Heart left ventricle (tissue), 13 donors: ENCODE measurements at regions not wholly inside any gene's neighbourhood (a gene's known extent, or its start where the extent isn't known, plus 50 kb on each side); places are given as distances from the start of the nearest gene placed in this dataset.

Source experiments
- POLR2A ChIP-seq, 2 donors: fragments of 450-650 bp; IDR thresholded peaks; one replicate each; pipeline ENCODE4 v1.6.1; 2017; ENCODE audit warnings: antibody characterized with exemption in 2 of 2, mild to moderate bottlenecking in 2 of 2, moderate library complexity in 2 of 2
- TF ChIP-seq, protein P1 (sequence below), 12 donors: fragments of 200-600 bp; sonication (generic) in 4 of 12; IDR thresholded peaks; one replicate each; pipeline versions ENCODE4 v1.5.0 to v1.8.0; 2018 to 2022; ENCODE audit warnings: antibody characterized with exemption in 12 of 12, mild to moderate bottlenecking in 5 of 12
- donor health status: ischemic (EF 13 %, LVEDD 7.1; RV severe dilation, severe dysfunction).
- donor health status: DM: no; HTN: yes; CAD: no.
- donor health status: DM: no; HTN: no; CAD: no.
- donor health status: ischemic (EF 25% LVEDD 6.9; RV normal size, moderate dysfunction).
- donor health status: ischemic (EF 25% LVEDD 5.7; RV mildly dilated, moderate dysfunction).
- donor health status: ischemic (EF 35%, LVEDD 5.7; RV mildly dilated, moderate dysfunction).
- donor health status: nonischemic (EF 11% LVEDD 7.7; RV severe dilation, severe dysfunction).
- donor health status: DM: yes; HTN: yes; CAD: no.
- donor health status: PGD.
- donor health status: ischemic (EF 29% LVEDD 5.4; RV normal size, mild dysfunction).
- donor health status: nonischemic (EF 23%, LVEDD 6.1; RV moderate dilation, normal function).

DNA sequence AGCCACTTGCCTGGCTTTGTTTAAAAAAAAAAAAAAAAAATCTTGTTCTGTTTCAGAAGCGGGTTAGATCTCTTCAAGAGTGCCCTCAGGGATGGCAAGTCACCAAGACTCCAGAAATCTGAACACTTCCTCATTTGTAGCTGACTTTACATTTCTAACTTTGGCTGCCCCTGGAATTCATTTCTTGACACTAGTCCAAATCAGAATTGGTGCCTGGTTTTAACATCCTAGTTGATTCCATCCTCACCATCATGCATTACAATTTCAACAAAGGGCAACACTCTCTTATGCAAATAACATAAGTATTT, 295.5 kb downstream of the RMST start:
- TF ChIP-seq, protein P1, sequence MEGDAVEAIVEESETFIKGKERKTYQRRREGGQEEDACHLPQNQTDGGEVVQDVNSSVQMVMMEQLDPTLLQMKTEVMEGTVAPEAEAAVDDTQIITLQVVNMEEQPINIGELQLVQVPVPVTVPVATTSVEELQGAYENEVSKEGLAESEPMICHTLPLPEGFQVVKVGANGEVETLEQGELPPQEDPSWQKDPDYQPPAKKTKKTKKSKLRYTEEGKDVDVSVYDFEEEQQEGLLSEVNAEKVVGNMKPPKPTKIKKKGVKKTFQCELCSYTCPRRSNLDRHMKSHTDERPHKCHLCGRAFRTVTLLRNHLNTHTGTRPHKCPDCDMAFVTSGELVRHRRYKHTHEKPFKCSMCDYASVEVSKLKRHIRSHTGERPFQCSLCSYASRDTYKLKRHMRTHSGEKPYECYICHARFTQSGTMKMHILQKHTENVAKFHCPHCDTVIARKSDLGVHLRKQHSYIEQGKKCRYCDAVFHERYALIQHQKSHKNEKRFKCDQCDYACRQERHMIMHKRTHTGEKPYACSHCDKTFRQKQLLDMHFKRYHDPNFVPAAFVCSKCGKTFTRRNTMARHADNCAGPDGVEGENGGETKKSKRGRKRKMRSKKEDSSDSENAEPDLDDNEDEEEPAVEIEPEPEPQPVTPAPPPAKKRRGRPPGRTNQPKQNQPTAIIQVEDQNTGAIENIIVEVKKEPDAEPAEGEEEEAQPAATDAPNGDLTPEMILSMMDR (IDR thresholded peaks at IDR 0.05): no peak
- no peak for TF ChIP-seq POLR2A (IDR thresholded peaks at IDR 0.05)
